MCF 10A (cell line): ENCODE measurements at regions not wholly inside any gene's neighbourhood (a gene's known extent, or its start where the extent isn't known, plus 50 kb on each side); places are given as distances from the start of the nearest gene placed in this dataset.

Experiments used
- BruUV-seq: library from RNA; stranded (reverse); fragments of 400-500 nt; replicated peaks from 2 replicates; lab custom pipeline; 2021; lab: Mats Ljungman, UMichigan
- CTCF ChIA-PET: fragments of 300-600 bp; sonication (Branson Sonifier 250); formaldehyde crosslinking; extraction: SDS; loops from one replicate; lab custom pipeline; 2021; ENCODE audit warnings: antibody characterized with exemption, inconsistent platforms; lab: Yijun Ruan, JAX
- POLR2A ChIA-PET: fragments of 300-600, 350-650 bp; sonication (Branson Sonifier 250); formaldehyde crosslinking; extraction: SDS; loops from one replicate; lab custom pipeline; 2020; ENCODE audit warnings: antibody characterized with exemption, inconsistent platforms; lab: Yijun Ruan, JAX
- DNase-seq: peaks from one replicate; pipeline ENCODE4 v3.0.0-alpha.2; 2018; ENCODE audit not compliant: unreplicated experiment
- H3K27ac Mint-ChIP-seq: one replicate; pipeline ENCODE4 v1.8.0; 2022; ENCODE audit warnings: mild to moderate bottlenecking, low read depth, mixed read lengths; ENCODE audit not compliant: unreplicated experiment
- H3K27me3 Mint-ChIP-seq: one replicate; pipeline ENCODE4 v1.8.0; 2022; ENCODE audit warnings: mixed read lengths; ENCODE audit not compliant: insufficient read depth, unreplicated experiment
- H3K36me3 Mint-ChIP-seq: one replicate; pipeline ENCODE4 v1.8.0; 2022; ENCODE audit warnings: mild to moderate bottlenecking, moderate library complexity, mixed read lengths; ENCODE audit not compliant: insufficient read depth, unreplicated experiment
- H3K4me1 Mint-ChIP-seq: one replicate; pipeline ENCODE4 v1.8.0; 2022; ENCODE audit warnings: mixed read lengths; ENCODE audit not compliant: insufficient read depth, unreplicated experiment
- H3K4me3 Mint-ChIP-seq: one replicate; pipeline ENCODE4 v1.8.0; 2022; ENCODE audit warnings: mild to moderate bottlenecking, moderate library complexity, mixed read lengths; ENCODE audit not compliant: unreplicated experiment
- H3K9me3 Mint-ChIP-seq: one replicate; pipeline ENCODE4 v1.8.0; 2022; ENCODE audit warnings: mixed read lengths; ENCODE audit not compliant: unreplicated experiment
- CTCF ChIP-seq: fragments of 200-600 bp; IDR thresholded peaks from one replicate; pipeline ENCODE4 v1.8.0; 2022; ENCODE audit warnings: antibody characterized with exemption, mild to moderate bottlenecking; ENCODE audit not compliant: unreplicated experiment
- intact Hi-C: fragments of 100-400 bp; cut with micrococcal nuclease; formaldehyde crosslinking; loops from 2 replicates; pipeline ENCODE4 v1.14.1; 2022

GRCh38 chr13:30848332-30849027 lies 57.6 kb upstream of the MEDAG start:
- no peak for TF ChIP-seq CTCF
- CTCF ChIA-PET = interaction anchor here (1.1 kb wide), 2 partner anchors 16 to 18 kb away, joined by 3 to 5 read pairs; no protein-coding TSS in a partner anchor
- DNase-seq = no peak
- BruUV-seq = no TSS peak
- Mint-ChIP-seq H3K36me3 (no peaks in the 10 kb centered on the region), H3K9me3 (no peaks in the 10 kb centered on the region), H3K27me3 (no peaks in the 10 kb centered on the region), H3K4me3 (no peak overlapping the region), H3K4me1 (peaks cover 12% of the 10 kb centered on the region), H3K27ac (peak overlapping the region; percentile 29)
- POLR2A ChIA-PET = interaction anchor here (0.8 kb wide), 1 partner anchor 17 kb away, joined by 3 read pairs; no protein-coding TSS in a partner anchor
- intact Hi-C loops = no loop called here

GRCh38 chr13:30849611-30850010 lies 56.5 kb upstream of the MEDAG start:
- Mint-ChIP-seq H3K36me3 (no peaks in the 10 kb centered on the region), H3K4me1 (peaks cover 12% of the 10 kb centered on the region)

GRCh38 chr13:30850204-30850866 lies 55.7 kb upstream of the MEDAG start:
- H3K4me1 Mint-ChIP-seq = peaks cover 12% of the 10 kb centered on the region
- POLR2A ChIA-PET = no interaction called here

More at GRCh38 chr13:30849611-30850010, 56.5 kb upstream of the MEDAG start:
- Mint-ChIP-seq H3K4me3 (no peak overlapping the region), H3K27ac (no peak overlapping the region), H3K9me3 (no peaks in the 10 kb centered on the region), H3K27me3 (no peaks in the 10 kb centered on the region)
- no TSS peak for BruUV-seq
- POLR2A ChIA-PET = no interaction called here
- TF ChIP-seq CTCF = no peak
- CTCF ChIA-PET = interaction anchor here (0.6 kb wide), 1 partner anchor 21 kb away, joined by 4 read pairs; no protein-coding TSS in a partner anchor
- DNase-seq = no peak
- intact Hi-C loops = no loop called here

More at GRCh38 chr13:30850204-30850866, 55.7 kb upstream of the MEDAG start:
- intact Hi-C loops = no loop called here
- Mint-ChIP-seq H3K27ac (no peak overlapping the region), H3K4me3 (no peak overlapping the region), H3K36me3 (no peaks in the 10 kb centered on the region), H3K9me3 (no peaks in the 10 kb centered on the region), H3K27me3 (no peaks in the 10 kb centered on the region)
- BruUV-seq = no TSS peak
- DNase-seq = no peak
- no peak for TF ChIP-seq CTCF
- CTCF ChIA-PET = interaction anchor here (1.1 kb wide), 2 partner anchors 15 to 17 kb away, joined by 3 to 4 read pairs; no protein-coding TSS in a partner anchor
